ENCODE measurements at regions not wholly inside any gene's neighbourhood (a gene's known extent, or its start where the extent isn't known, plus 50 kb on each side); places are given as distances from the start of the nearest gene placed in this dataset.

- Histone ChIP-seq H3K4me3 (no peak overlapping the region), H3K9me3 (no peaks in the 10 kb centered on the region), H3K4me1 (no peaks in the 10 kb centered on the region), H3K27ac (no peak overlapping the region), H3K36me3 (no peaks in the 10 kb centered on the region), H3K27me3 (no peaks in the 10 kb centered on the region)
- WGBS, 5 donors, result 67 to 96% (median 73%) methylated on average over 2 of the region's 2 CpGs
- intact Hi-C loops (cut with DNase I; ENCODE audit: low total_unique reads), result no loop called here
- no peak for DNase-seq
- TF ChIP-seq CTCF (IDR thresholded peaks at IDR 0.05) (no peak), POLR2A (IDR thresholded peaks at IDR 0.05) (no peak)
Observed at GRCh38 chr1:229828461-229828860, 202.4 kb downstream of the URB2 start.

- TF ChIP-seq POLR2AphosphoS5 (IDR thresholded peaks at IDR 0.05) (no peak), CTCF (IDR thresholded peaks at IDR 0.05) (no peak), POLR2A (IDR thresholded peaks at IDR 0.05) (no peak), EP300 (IDR thresholded peaks at IDR 0.05) (no peak)
- Histone ChIP-seq H3K27me3 (peaks cover 0 to 17% (median 4%) of the 10 kb centered on the region in 3 donors), H3K4me1 (no peaks in the 10 kb centered on the region), H3K9me3 (no peaks in the 10 kb centered on the region), H3K4me3 (no peak overlapping the region), H3K27ac (no peak overlapping the region), H3K36me3 (no peaks in the 10 kb centered on the region)
- WGBS, 5 donors, result 71 to 94% (median 74%) methylated on average over 3 of the region's 3 CpGs
- intact Hi-C loops (cut with DNase I; ENCODE audit: low total_unique reads), result no loop called here
- DNase-seq, result no peak
Observed at GRCh38 chr1:229832695-229833094, 206.6 kb downstream of the URB2 start.

GRCh38 chr1:229834230-229834629 lies 208.2 kb downstream of the URB2 start:
- Histone ChIP-seq H3K27ac (no peak overlapping the region), H3K36me3 (no peaks in the 10 kb centered on the region), H3K4me3 (no peak overlapping the region), H3K4me1 (no peaks in the 10 kb centered on the region), H3K27me3 (peaks cover 0 to 24% (median 4%) of the 10 kb centered on the region in 3 donors), H3K9me3 (no peaks in the 10 kb centered on the region)
- DNase-seq, result no peak
- intact Hi-C loops (cut with DNase I; ENCODE audit: low total_unique reads), result no loop called here
- WGBS, 5 donors, result 89 to 94% (median 92%) methylated on average over 6 of the region's 6 CpGs
- no peak for TF ChIP-seq EP300 (IDR thresholded peaks at IDR 0.05)
- no peak for TF ChIP-seq POLR2A (IDR thresholded peaks at IDR 0.05)
- TF ChIP-seq CTCF (IDR thresholded peaks at IDR 0.05), result no peak

GRCh38 chr1:229835226-229835625 lies 209.2 kb downstream of the URB2 start:
- TF ChIP-seq EP300 (IDR thresholded peaks at IDR 0.05) (no peak), POLR2A (IDR thresholded peaks at IDR 0.05) (no peak), POLR2AphosphoS5 (IDR thresholded peaks at IDR 0.05) (no peak), CTCF (IDR thresholded peaks at IDR 0.05) (no peak)
- Histone ChIP-seq H3K4me1 (no peaks in the 10 kb centered on the region), H3K27me3 (peaks cover 0 to 29% (median 4%) of the 10 kb centered on the region in 3 donors), H3K9me3 (no peaks in the 10 kb centered on the region), H3K27ac (no peak overlapping the region), H3K36me3 (no peaks in the 10 kb centered on the region), H3K4me3 (no peak overlapping the region)
- intact Hi-C loops (cut with DNase I; ENCODE audit: low total_unique reads), result no loop called here
- DNase-seq, result no peak
- WGBS, 5 donors, result 31 to 54% (median 45%) methylated on average over 5 of the region's 5 CpGs

Measured in stomach (tissue), 8 donors.